HG03159 (cell line): ENCODE measurements at regions not wholly inside any gene's neighbourhood (a gene's known extent, or its start where the extent isn't known, plus 50 kb on each side); places are given as distances from the start of the nearest gene placed in this dataset.

Experiments
- ATAC-seq: cut with Tn5 transposase; IDR thresholded peaks from one replicate; pipeline ENCODE4 v1.9.1; 2021; ENCODE audit warnings: mild to moderate bottlenecking, moderate library complexity; ENCODE audit not compliant: unreplicated experiment

GRCh38 chr10:81008726-81009125 lies 471.0 kb downstream of the SH2D4B start:
- no peak for ATAC-seq

- ATAC-seq = no peak
These were observed 471.6 kb downstream of the SH2D4B start for GRCh38 chr10:81009296-81009695.

- ATAC-seq = no peak
These were observed 476.1 kb downstream of the SH2D4B start for GRCh38 chr10:81013771-81014170.

- peak; percentile 91 for ATAC-seq
These were observed 481.6 kb downstream of the SH2D4B start for GRCh38 chr10:81019029-81019890.

GRCh38 chr10:81021428-81022129 lies 483.9 kb downstream of the SH2D4B start:
- ATAC-seq = no peak

GRCh38 chr10:81026591-81026990 lies 488.9 kb downstream of the SH2D4B start:
- ATAC-seq = no peak

- ATAC-seq = no peak
These were observed 489.5 kb downstream of the SH2D4B start for GRCh38 chr10:81027223-81027622.

GRCh38 chr10:81027706-81028105 lies 490.0 kb downstream of the SH2D4B start:
- ATAC-seq = no peak

- ATAC-seq = peak; percentile 71
These were observed 494.1 kb downstream of the SH2D4B start for GRCh38 chr10:81031774-81032173.

GRCh38 chr10:81034383-81034782 lies 496.7 kb downstream of the SH2D4B start:
- no peak for ATAC-seq

- ATAC-seq = peak; percentile 79
These were observed 498.6 kb downstream of the SH2D4B start for GRCh38 chr10:81036257-81036656.

- no peak for ATAC-seq
These were observed 502.3 kb downstream of the SH2D4B start for GRCh38 chr10:81040031-81040430.

GRCh38 chr10:81040940-81041339 lies 503.2 kb downstream of the SH2D4B start:
- no peak for ATAC-seq

- ATAC-seq = no peak
These were observed 504.9 kb downstream of the SH2D4B start for GRCh38 chr10:81042647-81043046.

- no peak for ATAC-seq
These were observed 527.8 kb downstream of the SH2D4B start for GRCh38 chr10:81065474-81065873.

- ATAC-seq = no peak
These were observed 530.8 kb downstream of the SH2D4B start for GRCh38 chr10:81068460-81068859.

- ATAC-seq = no peak
These were observed 533.5 kb downstream of the SH2D4B start for GRCh38 chr10:81071087-81071796.

- no peak for ATAC-seq
These were observed 535.5 kb downstream of the SH2D4B start for GRCh38 chr10:81073155-81073554.

- no peak for ATAC-seq
These were observed 544.4 kb downstream of the SH2D4B start for GRCh38 chr10:81081887-81082620.

- ATAC-seq = no peak
These were observed 545.1 kb downstream of the SH2D4B start for GRCh38 chr10:81082621-81083376.
